ENCODE measurements at regions not wholly inside any gene's neighbourhood (a gene's known extent, or its start where the extent isn't known, plus 50 kb on each side); places are given as distances from the start of the nearest gene placed in this dataset.

GRCh38 chr1:30533141-30533540, 190.2 kb downstream of the MATN1 start:
- no peak for TF ChIP-seq ZC3H10 (CRISPR knock-in tag; IDR thresholded peaks at IDR 0.05)
- TF ChIP-seq PPARA (CRISPR knock-in tag; IDR thresholded peaks at IDR 0.05; ENCODE audit: borderline replicate concordance): no peak
- no peak for TF ChIP-seq TCF4 (CRISPR knock-in tag; IDR thresholded peaks at IDR 0.05; ENCODE audit: borderline replicate concordance)
- TF ChIP-seq, protein P1, sequence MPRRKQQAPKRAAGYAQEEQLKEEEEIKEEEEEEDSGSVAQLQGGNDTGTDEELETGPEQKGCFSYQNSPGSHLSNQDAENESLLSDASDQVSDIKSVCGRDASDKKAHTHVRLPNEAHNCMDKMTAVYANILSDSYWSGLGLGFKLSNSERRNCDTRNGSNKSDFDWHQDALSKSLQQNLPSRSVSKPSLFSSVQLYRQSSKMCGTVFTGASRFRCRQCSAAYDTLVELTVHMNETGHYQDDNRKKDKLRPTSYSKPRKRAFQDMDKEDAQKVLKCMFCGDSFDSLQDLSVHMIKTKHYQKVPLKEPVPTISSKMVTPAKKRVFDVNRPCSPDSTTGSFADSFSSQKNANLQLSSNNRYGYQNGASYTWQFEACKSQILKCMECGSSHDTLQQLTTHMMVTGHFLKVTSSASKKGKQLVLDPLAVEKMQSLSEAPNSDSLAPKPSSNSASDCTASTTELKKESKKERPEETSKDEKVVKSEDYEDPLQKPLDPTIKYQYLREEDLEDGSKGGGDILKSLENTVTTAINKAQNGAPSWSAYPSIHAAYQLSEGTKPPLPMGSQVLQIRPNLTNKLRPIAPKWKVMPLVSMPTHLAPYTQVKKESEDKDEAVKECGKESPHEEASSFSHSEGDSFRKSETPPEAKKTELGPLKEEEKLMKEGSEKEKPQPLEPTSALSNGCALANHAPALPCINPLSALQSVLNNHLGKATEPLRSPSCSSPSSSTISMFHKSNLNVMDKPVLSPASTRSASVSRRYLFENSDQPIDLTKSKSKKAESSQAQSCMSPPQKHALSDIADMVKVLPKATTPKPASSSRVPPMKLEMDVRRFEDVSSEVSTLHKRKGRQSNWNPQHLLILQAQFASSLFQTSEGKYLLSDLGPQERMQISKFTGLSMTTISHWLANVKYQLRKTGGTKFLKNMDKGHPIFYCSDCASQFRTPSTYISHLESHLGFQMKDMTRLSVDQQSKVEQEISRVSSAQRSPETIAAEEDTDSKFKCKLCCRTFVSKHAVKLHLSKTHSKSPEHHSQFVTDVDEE (CRISPR knock-in tag; IDR thresholded peaks at IDR 0.05): no peak
- no peak for TF ChIP-seq ZFP3 (CRISPR knock-in tag; IDR thresholded peaks at IDR 0.05)
- TF ChIP-seq ZNF8 (CRISPR knock-in tag; IDR thresholded peaks at IDR 0.05): no peak
- TF ChIP-seq TOX (CRISPR knock-in tag; IDR thresholded peaks at IDR 0.05; ENCODE audit: borderline replicate concordance): no peak
- no peak for TF ChIP-seq GLIS3 (CRISPR knock-in tag; IDR thresholded peaks at IDR 0.05)
- TF ChIP-seq OSR1 (CRISPR knock-in tag; IDR thresholded peaks at IDR 0.05): no peak
- TF ChIP-seq CREB5 (CRISPR knock-in tag; IDR thresholded peaks at IDR 0.05; ENCODE audit: low read depth): no peak
- TF ChIP-seq ARNTL (CRISPR knock-in tag; IDR thresholded peaks at IDR 0.05; ENCODE audit: borderline replicate concordance, low read depth): no peak
- no peak for TF ChIP-seq RARB (CRISPR knock-in tag; IDR thresholded peaks at IDR 0.05)
- no peak for TF ChIP-seq PATZ1 (CRISPR knock-in tag; IDR thresholded peaks at IDR 0.05; ENCODE audit: borderline replicate concordance)
- TF ChIP-seq, protein P2, sequence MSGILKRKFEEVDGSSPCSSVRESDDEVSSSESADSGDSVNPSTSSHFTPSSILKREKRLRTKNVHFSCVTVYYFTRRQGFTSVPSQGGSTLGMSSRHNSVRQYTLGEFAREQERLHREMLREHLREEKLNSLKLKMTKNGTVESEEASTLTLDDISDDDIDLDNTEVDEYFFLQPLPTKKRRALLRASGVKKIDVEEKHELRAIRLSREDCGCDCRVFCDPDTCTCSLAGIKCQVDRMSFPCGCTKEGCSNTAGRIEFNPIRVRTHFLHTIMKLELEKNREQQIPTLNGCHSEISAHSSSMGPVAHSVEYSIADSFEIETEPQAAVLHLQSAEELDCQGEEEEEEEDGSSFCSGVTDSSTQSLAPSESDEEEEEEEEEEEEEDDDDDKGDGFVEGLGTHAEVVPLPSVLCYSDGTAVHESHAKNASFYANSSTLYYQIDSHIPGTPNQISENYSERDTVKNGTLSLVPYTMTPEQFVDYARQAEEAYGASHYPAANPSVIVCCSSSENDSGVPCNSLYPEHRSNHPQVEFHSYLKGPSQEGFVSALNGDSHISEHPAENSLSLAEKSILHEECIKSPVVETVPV (CRISPR knock-in tag; IDR thresholded peaks at IDR 0.05): no peak
- TF ChIP-seq BACH2 (CRISPR knock-in tag; IDR thresholded peaks at IDR 0.05; ENCODE audit: borderline replicate concordance): no peak
- TF ChIP-seq ISL1 (CRISPR knock-in tag; IDR thresholded peaks at IDR 0.05): no peak
- no peak for TF ChIP-seq ESRRG (CRISPR knock-in tag; IDR thresholded peaks at IDR 0.05)
- no peak for TF ChIP-seq ZNF565 (CRISPR knock-in tag; conservative IDR thresholded peaks at IDR 0.05; ENCODE audit: low read depth)
- ATAC-seq: no peak

DNA sequence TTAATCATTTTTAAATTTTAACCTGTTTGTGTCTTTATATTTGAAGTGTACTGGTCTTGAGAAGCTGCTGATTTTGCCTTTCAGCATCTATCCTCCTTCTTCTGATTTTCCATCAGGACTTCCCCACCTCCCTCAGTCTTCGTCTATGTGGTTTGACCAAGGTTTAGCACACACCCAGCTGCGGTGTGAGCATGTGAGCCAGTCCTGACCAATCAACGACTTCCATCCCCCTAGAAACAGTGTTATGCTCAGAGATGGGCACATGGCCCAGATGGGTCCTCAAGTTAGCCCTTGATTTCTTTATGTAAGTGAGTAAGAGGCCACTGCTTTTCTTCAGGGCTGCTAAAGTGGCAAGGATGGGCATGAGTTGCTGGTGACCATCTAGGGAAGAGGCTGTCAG, 190.8 kb downstream of the MATN1 start:
- TF ChIP-seq, protein P2 (CRISPR knock-in tag; IDR thresholded peaks at IDR 0.05): no peak
- TF ChIP-seq TOX (CRISPR knock-in tag; IDR thresholded peaks at IDR 0.05; ENCODE audit: borderline replicate concordance) (no peak), PATZ1 (CRISPR knock-in tag; IDR thresholded peaks at IDR 0.05; ENCODE audit: borderline replicate concordance) (no peak), CREB5 (CRISPR knock-in tag; IDR thresholded peaks at IDR 0.05; ENCODE audit: low read depth) (no peak)
- no peak for ATAC-seq
